GM12878 (cell line): ENCODE measurements at regions not wholly inside any gene's neighbourhood (a gene's known extent, or its start where the extent isn't known, plus 50 kb on each side); places are given as distances from the start of the nearest gene placed in this dataset.

Experiments used
- ATAC-seq: fragments of 200-7000 bp; cut with Tn5 transposase; 3 replicates; pipeline ENCODE4 v1.9.1; 2020; ENCODE audit warnings: mild to moderate bottlenecking, moderate library complexity
- BruUV-seq: library from RNA; stranded (reverse); fragments of 400-500 nt; replicated peaks from 2 replicates; lab custom pipeline; 2021; lab: Mats Ljungman, UMichigan
- CTCF ChIA-PET: fragments of 300-600 bp; sonication (Branson Sonifier 250); formaldehyde crosslinking; extraction: SDS; loops from one replicate; lab custom pipeline; 2021; ENCODE audit warnings: inconsistent platforms; lab: Yijun Ruan, JAX
- POLR2A ChIA-PET: fragments of 350-600 bp; formaldehyde crosslinking; extraction: SDS; loops from one replicate; lab custom pipeline; 2021; ENCODE audit warnings: inconsistent platforms; lab: Charles Lee
- RAD21 ChIA-PET: fragments of 300-600 bp; sonication (Branson Sonifier 250); formaldehyde crosslinking; loops from one replicate; lab custom pipeline; 2023; ENCODE audit warnings: antibody characterized with exemption; ENCODE audit not compliant: unreplicated experiment; lab: Charles Lee
- SMC1A ChIA-PET: fragments of 300-600 bp; sonication (Branson Sonifier 250); formaldehyde crosslinking; loops from one replicate; lab custom pipeline; 2023; ENCODE audit not compliant: unreplicated experiment, uncharacterized antibody; lab: Charles Lee
- DNase-seq: peaks from one replicate; pipeline ENCODE4 v3.0.0-alpha.2; 2011; ENCODE audit warnings: low read depth, low spot score
- FAIRE-seq: peaks from 3 replicates; lab custom pipeline; 2011; peaks lifted over from hg19 to GRCh38; lab: Jason Lieb, UNC
- H2AFZ ChIP-seq: 2 replicates; pipeline ENCODE4 v1.6.0; 2011; ENCODE audit warnings: low read depth, low read length, control low read depth; ENCODE audit not compliant: control insufficient read depth
- H3K27ac ChIP-seq: 2 replicates; pipeline ENCODE4 v1.5.1; 2011; ENCODE audit warnings: control low read depth; ENCODE audit not compliant: control insufficient read depth, insufficient read depth
- H3K27me3 ChIP-seq, 2 experiments: replicated peaks in 1 of 2; 2 replicates each; pipeline versions ENCODE4 v1.6.0 to v1.6.1; 2011; ENCODE audit warnings: low read length in 1 of 2; ENCODE audit not compliant: control insufficient read depth in 2 of 2, insufficient read depth in 2 of 2
- H3K36me3 ChIP-seq, 2 experiments: 2 replicates each; pipeline ENCODE4 v1.5.1; 2011; ENCODE audit warnings: low read length in 1 of 2; ENCODE audit not compliant: control insufficient read depth in 2 of 2, insufficient read depth in 2 of 2
- H3K4me1 ChIP-seq: 2 replicates; pipeline ENCODE4 v1.6.1; 2011; ENCODE audit warnings: mild to moderate bottlenecking, low read length, moderate library complexity, mixed read lengths; ENCODE audit not compliant: control insufficient read depth, insufficient read depth
- H3K4me2 ChIP-seq: 2 replicates; pipeline ENCODE4 v1.6.0; 2011; ENCODE audit warnings: control low read depth; ENCODE audit not compliant: control insufficient read depth, insufficient read depth
- H3K4me3 ChIP-seq: fragments of 200-600 bp; sonication (generic); 2 replicates; pipeline ENCODE4 v1.5.1; 2016
- H3K79me2 ChIP-seq: 2 replicates; pipeline ENCODE4 v1.6.0; 2011; ENCODE audit warnings: low read length; ENCODE audit not compliant: control insufficient read depth, insufficient read depth
- H3K9ac ChIP-seq: 2 replicates; pipeline ENCODE4 v1.8.0; 2011; ENCODE audit warnings: low read length, control low read depth, mixed read lengths; ENCODE audit not compliant: control insufficient read depth, insufficient read depth
- H3K9me3 ChIP-seq: replicated peaks from 3 replicates; pipeline ENCODE4 v1.5.1; 2011; ENCODE audit warnings: mild to moderate bottlenecking, low read length; ENCODE audit not compliant: control insufficient read depth, insufficient read depth
- H4K20me1 ChIP-seq: 2 replicates; pipeline ENCODE4 v1.6.0; 2011; ENCODE audit not compliant: control insufficient read depth, insufficient read depth
- CHD4 ChIP-seq: fragments of 200-600 bp; sonication (generic); IDR thresholded peaks from 2 replicates; pipeline ENCODE4 v1.6.1; 2016; ENCODE audit warnings: mild to moderate bottlenecking
- FOXM1 ChIP-seq: IDR thresholded peaks from 2 replicates; pipeline ENCODE4 v1.6.1; 2012; ENCODE audit warnings: low read depth, mild to moderate bottlenecking, inconsistent platforms, low read length, moderate library complexity
- HDAC6 ChIP-seq: fragments of 200-600 bp; sonication (generic); IDR thresholded peaks from one replicate; pipeline ENCODE4 v1.8.0; 2017; ENCODE audit warnings: antibody characterized with exemption; ENCODE audit not compliant: unreplicated experiment
- POU2F2 ChIP-seq: IDR thresholded peaks from 3 replicates; pipeline ENCODE4 v1.6.1; 2011; ENCODE audit warnings: low read depth, mild to moderate bottlenecking, low read length, borderline replicate concordance
- SMAD5 ChIP-seq: IDR thresholded peaks from 2 replicates; pipeline ENCODE4 v1.6.1; 2016; ENCODE audit warnings: antibody characterized with exemption, low read depth
- STAT3 ChIP-seq: IDR thresholded peaks from 2 replicates; pipeline ENCODE4 v1.6.1; 2011; ENCODE audit warnings: low read depth, low read length, improper control_type of control experiment
- WGBS: methylation state at CpG from one replicate; pipeline ENCODE4 v1.1.6; 2016; ENCODE audit warnings: low lambda C conversion rate; ENCODE audit not compliant: insufficient replicate concordance, insufficient coverage; ENCODE audit errors: missing lambda C conversion rate; 5-methylcytosine and 5-hydroxymethylcytosine counted together
- in situ Hi-C: fragments of 300-500 bp; cut with MboI; formaldehyde crosslinking; loops from 9 replicates; pipeline ENCODE4 v1.14.3; 2018; ENCODE audit warnings: mixed read lengths
- intact Hi-C: fragments of 100-400 bp; cut with micrococcal nuclease; formaldehyde crosslinking; loops from one replicate; pipeline ENCODE4 v1.14.2; 2022; ENCODE audit not compliant: unreplicated experiment

DNA sequence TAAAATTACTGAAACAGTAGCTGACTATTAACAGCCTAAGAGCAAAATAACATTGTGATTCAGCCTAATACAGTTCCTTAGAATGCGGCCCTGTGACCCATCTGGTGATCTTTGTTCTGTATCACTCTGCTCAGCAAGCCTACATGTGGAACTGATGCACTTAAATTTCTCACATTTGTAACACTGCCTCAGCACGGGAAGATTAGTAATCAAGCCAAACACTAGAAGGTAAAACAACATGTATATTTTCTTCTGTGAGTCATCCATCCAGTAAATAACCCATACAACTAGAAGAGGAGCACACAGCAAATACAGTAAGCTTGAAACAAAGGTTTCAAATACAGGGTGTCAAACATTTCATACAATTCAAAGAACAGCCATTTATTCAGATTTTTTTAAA is 189.7 kb upstream of the NOX3 start:
- H3K9ac ChIP-seq, result no peak overlapping the region
- WGBS, result 0% methylated on average over 2 of the region's 2 CpGs
- no peak overlapping the region for H3K27ac ChIP-seq
- intact Hi-C loops (no loop called here), in situ Hi-C loops (no loop called here)
- ChIA-PET RAD21 (no interaction called here), SMC1A (no interaction called here), CTCF (no interaction called here), POLR2A (no interaction called here)
- H3K4me3 ChIP-seq, result no peak overlapping the region
- no peaks in the 10 kb centered on the region for H3K9me3 ChIP-seq
- no peaks in the 10 kb centered on the region for H3K79me2 ChIP-seq
- H3K36me3 ChIP-seq, result no peaks in the 10 kb centered on the region
- H3K4me2 ChIP-seq, result no peak overlapping the region
- no peaks in the 10 kb centered on the region for H3K27me3 ChIP-seq
- no peak for FAIRE-seq
- no peak for DNase-seq
- H2AFZ ChIP-seq, result no peak overlapping the region
- no peaks in the 10 kb centered on the region for H3K4me1 ChIP-seq
- TF ChIP-seq CHD4 (no peak), SMAD5 (no peak), POU2F2 (no peak)
- BruUV-seq, result no TSS peak
- ATAC-seq, result no peak
- no peaks in the 10 kb centered on the region for H4K20me1 ChIP-seq

DNA sequence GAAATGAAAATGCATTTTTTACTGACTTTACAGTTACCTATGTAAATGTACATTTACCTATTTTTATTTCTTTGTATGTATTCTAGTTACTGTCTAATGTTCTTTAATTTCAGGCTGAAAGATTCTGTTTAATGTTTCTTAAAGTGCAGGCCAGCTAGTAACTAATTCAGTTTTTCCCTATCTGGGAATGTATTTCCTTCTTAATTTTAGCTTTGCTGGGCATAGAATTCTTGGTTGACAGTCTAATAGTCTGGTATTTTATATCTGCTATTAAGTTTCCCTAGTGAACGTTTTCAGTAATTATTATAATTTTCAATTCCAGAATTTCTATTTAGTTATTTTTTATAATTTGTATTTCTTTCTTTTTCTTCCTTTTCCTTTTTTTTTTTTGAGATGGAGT is 186.0 kb upstream of the NOX3 start:
- ChIA-PET CTCF (interaction anchor here (0.7 kb wide), 1 partner anchor 102 kb away, joined by 3 read pairs; no protein-coding TSS in a partner anchor), RAD21 (no interaction called here), SMC1A (no interaction called here), POLR2A (no interaction called here)
- FAIRE-seq (no peak), ATAC-seq (no peak), DNase-seq (no peak)
- Histone ChIP-seq H3K79me2 (no peaks in the 10 kb centered on the region), H3K4me3 (no peak overlapping the region), H4K20me1 (no peaks in the 10 kb centered on the region), H3K4me1 (no peaks in the 10 kb centered on the region), H3K36me3 (no peaks in the 10 kb centered on the region), H3K9me3 (no peaks in the 10 kb centered on the region), H2AFZ (no peak overlapping the region), H3K9ac (no peak overlapping the region), H3K4me2 (no peak overlapping the region), H3K27ac (no peak overlapping the region), H3K27me3 (no peaks in the 10 kb centered on the region)
- TF ChIP-seq FOXM1, result no peak
- no peak for TF ChIP-seq STAT3
- TF ChIP-seq HDAC6, result no peak
- in situ Hi-C loops (no loop called here), intact Hi-C loops (no loop called here)
- no TSS peak for BruUV-seq
- WGBS, result 5% methylated on average over 1 of the region's 1 CpG
